GM11168 (cell line): ENCODE measurements at regions not wholly inside any gene's neighbourhood (a gene's known extent, or its start where the extent isn't known, plus 50 kb on each side); places are given as distances from the start of the nearest gene placed in this dataset.

Source experiments
- in situ Hi-C: fragments of 300-500 bp; cut with MboI; formaldehyde crosslinking; loops from one replicate; pipeline ENCODE4 v1.12.0; 2022; ENCODE audit warnings: low sequenced_read_pairs; ENCODE audit not compliant: unreplicated experiment

- in situ Hi-C loops: no loop called here
These were observed 62.0 kb upstream of the PDE7B start for GRCh38 chr6:135789375-135790050.

- in situ Hi-C loops: no loop called here
These were observed 60.1 kb upstream of the PDE7B start for GRCh38 chr6:135791441-135791840.

- in situ Hi-C loops: no loop called here
These were observed 54.7 kb upstream of the PDE7B start for GRCh38 chr6:135796643-135797305.

- in situ Hi-C loops: no loop called here
These were observed 54.1 kb upstream of the PDE7B start for GRCh38 chr6:135797361-135797760.

GRCh38 chr6:135798751-135799515 is 52.6 kb upstream of the PDE7B start:
- in situ Hi-C loops: no loop called here
